HFF-Myc (cell line): ENCODE measurements at regions not wholly inside any gene's neighbourhood (a gene's known extent, or its start where the extent isn't known, plus 50 kb on each side); places are given as distances from the start of the nearest gene placed in this dataset.

Source experiments
- DNase-seq: peaks from one replicate; pipeline ENCODE4 v3.0.0-alpha.2; 2011; ENCODE audit warnings: low read depth; ENCODE audit errors: extremely low read depth
- H3K4me3 ChIP-seq: replicated peaks from 2 replicates; pipeline ENCODE4 v1.5.1; 2011; ENCODE audit warnings: low read depth, mild to moderate bottlenecking, control low read depth, low read length
- TF ChIP-seq, protein P1 (sequence below): IDR thresholded peaks from 2 replicates; pipeline ENCODE4 v1.5.1; 2012; ENCODE audit warnings: mild to moderate bottlenecking, low read depth, low read length, control low read depth; ENCODE audit errors: missing control alignments

DNA sequence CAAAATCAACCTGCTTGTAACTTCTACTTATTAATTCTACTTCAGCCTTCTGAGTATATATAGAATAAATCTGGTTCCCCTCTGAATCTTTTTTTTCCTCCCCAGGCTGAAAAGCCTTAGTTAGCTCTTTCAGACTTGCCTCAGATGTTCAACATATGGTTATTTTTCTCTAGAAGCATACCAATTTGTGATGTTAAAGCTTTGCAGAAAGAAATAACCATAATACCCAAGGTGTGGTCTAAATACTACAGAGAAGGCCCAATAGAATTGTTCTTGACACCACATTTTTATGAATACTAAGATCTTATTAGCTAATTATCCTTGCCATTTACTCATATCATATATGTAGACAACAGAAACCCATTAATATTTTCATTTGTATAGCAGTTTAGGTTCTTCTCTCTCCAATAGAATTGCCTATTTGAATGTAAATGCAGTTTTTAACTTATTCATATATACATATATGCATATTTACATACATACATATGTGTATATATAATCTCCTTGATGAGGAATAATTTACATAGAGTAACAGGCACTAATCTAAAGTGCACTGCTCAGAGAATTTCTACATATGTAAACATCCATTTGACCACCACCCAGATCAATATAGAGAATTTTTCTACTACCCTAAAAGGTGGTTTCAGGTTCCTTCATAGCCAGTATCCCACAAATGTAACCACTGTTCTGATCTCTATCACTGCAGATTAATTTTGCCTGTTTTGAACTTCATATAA is 175.2 kb upstream of the IVNS1ABP start:
- DNase-seq, result no peak
- TF ChIP-seq, protein P1, sequence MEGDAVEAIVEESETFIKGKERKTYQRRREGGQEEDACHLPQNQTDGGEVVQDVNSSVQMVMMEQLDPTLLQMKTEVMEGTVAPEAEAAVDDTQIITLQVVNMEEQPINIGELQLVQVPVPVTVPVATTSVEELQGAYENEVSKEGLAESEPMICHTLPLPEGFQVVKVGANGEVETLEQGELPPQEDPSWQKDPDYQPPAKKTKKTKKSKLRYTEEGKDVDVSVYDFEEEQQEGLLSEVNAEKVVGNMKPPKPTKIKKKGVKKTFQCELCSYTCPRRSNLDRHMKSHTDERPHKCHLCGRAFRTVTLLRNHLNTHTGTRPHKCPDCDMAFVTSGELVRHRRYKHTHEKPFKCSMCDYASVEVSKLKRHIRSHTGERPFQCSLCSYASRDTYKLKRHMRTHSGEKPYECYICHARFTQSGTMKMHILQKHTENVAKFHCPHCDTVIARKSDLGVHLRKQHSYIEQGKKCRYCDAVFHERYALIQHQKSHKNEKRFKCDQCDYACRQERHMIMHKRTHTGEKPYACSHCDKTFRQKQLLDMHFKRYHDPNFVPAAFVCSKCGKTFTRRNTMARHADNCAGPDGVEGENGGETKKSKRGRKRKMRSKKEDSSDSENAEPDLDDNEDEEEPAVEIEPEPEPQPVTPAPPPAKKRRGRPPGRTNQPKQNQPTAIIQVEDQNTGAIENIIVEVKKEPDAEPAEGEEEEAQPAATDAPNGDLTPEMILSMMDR, result no peak
- H3K4me3 ChIP-seq, result no peak overlapping the region

DNA sequence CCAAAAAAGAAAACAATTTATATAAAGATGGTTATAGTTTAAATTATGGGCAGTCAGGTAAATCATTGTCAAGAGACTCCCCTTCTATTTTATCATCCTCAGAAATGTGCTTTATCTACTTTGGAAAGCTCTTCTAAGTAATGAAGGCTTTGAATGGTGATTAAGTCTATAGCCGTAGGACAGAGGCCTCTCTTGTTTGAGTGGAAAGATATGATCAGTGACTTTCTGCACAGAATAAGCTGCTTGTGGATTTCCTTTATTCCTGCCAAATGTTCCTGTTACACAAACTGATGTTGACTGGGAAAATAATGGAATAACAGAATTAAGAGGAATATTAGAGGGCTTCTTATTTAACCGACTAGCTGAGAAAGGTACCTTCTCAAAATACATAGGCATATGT is 174.6 kb upstream of the IVNS1ABP start:
- no peak overlapping the region for H3K4me3 ChIP-seq
- DNase-seq, result no peak
- TF ChIP-seq, protein P1, result no peak

DNA sequence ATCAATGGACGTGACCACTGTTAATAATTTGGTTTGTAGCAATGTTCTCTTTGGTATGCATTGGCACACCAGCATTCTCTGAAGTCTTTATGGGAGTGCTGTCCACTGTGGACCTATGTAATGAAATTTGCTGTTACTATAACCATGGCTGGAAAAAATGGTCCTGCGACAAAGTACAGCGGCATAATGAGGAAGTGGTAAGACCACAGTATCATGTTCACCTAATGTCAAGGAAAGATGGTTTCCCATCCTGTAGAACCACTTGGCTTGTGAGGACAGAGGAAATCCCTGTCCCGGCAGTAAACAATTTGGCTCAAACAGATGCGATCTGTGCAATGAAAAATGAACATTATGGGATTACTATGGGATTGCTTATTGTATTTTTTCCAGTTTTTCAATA is 173.9 kb upstream of the IVNS1ABP start:
- TF ChIP-seq, protein P1, result no peak
- no peak for DNase-seq
- no peak overlapping the region for H3K4me3 ChIP-seq

DNA sequence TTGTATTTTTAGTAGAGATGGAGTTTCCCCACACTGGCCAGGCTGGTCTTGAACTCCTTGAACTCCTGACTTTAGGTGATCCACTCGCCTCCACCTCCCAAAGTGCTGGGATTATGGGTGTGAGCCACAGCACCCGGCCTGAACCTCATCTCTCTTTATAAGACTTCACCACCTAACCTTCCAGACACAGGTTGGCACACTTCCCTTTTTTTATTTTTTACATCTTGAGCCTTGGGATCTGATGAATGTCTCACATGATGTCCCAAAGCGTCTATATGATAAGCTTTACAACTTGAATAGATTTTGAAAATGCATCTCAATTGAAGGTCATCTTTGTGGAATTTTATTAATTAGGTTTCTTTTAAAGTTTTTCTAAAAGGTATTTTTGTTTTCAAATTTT is 172.4 kb upstream of the IVNS1ABP start:
- DNase-seq, result no peak
- no peak overlapping the region for H3K4me3 ChIP-seq
- TF ChIP-seq, protein P1, result no peak

DNA sequence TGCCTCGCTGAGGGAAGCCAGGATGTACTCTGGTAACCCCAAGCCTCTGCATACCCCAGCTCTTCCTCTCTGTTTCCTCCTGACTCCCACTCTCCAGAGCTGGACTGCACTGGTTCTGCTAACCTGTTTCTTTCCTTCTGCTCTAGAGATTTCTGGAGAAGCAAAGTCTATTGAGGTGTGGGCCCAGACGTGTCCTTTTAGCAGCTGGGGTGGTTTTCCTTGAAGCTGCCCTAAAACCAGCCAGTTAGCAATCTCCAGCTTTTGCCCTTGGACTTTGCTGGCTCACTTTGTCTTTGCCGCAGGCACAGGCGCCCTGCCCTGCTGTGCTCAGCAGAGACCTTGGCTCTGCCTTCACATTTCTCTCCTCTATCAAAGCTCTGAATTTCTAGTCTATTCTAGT is 171.8 kb upstream of the IVNS1ABP start:
- no peak overlapping the region for H3K4me3 ChIP-seq
- TF ChIP-seq, protein P1, result no peak
- no peak for DNase-seq

DNA sequence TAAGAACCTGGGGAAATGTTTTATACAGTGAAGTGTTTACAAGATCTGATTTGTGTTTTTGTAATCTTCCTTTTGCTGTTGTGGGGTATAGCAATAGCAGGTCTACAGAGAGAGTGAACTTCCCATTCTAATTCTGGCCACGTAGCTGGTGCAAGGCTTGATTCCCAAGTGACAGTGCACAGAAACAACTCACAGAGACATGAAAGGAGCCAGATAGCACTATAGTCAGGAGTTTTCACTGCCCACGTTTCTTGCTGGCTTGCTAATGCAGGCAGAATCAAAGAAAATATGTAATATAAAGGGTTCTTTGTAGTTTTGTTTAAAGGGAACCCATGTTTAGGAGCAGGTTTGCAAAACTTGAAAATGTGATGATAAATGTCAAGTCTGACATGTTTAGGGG is 170.9 kb upstream of the IVNS1ABP start:
- TF ChIP-seq, protein P1, result no peak
- no peak for DNase-seq
- H3K4me3 ChIP-seq, result no peak overlapping the region

DNA sequence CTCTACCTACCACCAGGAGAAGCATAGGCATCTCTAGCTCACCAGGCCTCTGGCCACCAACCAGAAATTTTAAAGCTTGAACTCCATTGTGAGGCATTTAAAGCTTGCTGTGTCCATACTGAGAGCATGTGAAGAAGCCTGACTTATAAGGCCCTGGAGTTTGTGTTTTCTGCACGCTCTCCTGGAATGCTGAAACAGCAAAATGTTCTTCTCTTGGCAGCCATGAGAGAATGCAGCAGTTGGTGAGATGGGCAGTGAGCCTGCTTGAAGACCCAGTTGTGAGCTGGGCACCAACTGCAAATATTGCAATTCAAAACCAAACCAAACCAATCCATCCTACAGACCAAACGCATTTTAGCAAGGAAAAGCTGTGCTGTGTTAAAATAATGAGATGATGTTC is 170.0 kb upstream of the IVNS1ABP start:
- no peak overlapping the region for H3K4me3 ChIP-seq
- no peak for DNase-seq
- TF ChIP-seq, protein P1, result no peak
